ENCODE measurements at regions not wholly inside any gene's neighbourhood (a gene's known extent, or its start where the extent isn't known, plus 50 kb on each side); places are given as distances from the start of the nearest gene placed in this dataset.

- intact Hi-C loops (cut with micrococcal nuclease; ENCODE audit: unreplicated experiment) (no loop called here), in situ Hi-C loops (cut with HindIII; ENCODE audit: low pct_unique_long_range_greater_than_20kb, low sequenced_read_pairs) (no loop called here)
- ATAC-seq (no peak), DNase-seq (ENCODE audit: low read depth, low spot score) (no peak)
- CTCF ChIA-PET, result interaction anchor here (0.5 to 0.6 kb wide), 2 partner anchors 21 to 280 kb away, joined by 3 to 5 read pairs; no protein-coding TSS in a partner anchor
- Histone ChIP-seq H3K27me3 (ENCODE audit: control insufficient read depth, insufficient read depth, low read length) (no peaks in the 10 kb centered on the region), H3K9me3 (ENCODE audit: control insufficient read depth, insufficient read depth, low read depth, low read length) (no peaks in the 10 kb centered on the region), H3K27ac (ENCODE audit: low read length) (no peak overlapping the region), H3K4me1 (ENCODE audit: control insufficient read depth, insufficient read depth, low read length) (no peaks in the 10 kb centered on the region), H3K4me3 (ENCODE audit: low read depth in 2 of 2, low read length in 2 of 2) (no peak overlapping the region), H3K36me3 (ENCODE audit: control insufficient read depth, insufficient read depth, low read length) (no peaks in the 10 kb centered on the region)
- TF ChIP-seq CTCF (IDR thresholded peaks at IDR 0.05), result no peak
- TF ChIP-seq SIN3A (IDR thresholded peaks at IDR 0.05; ENCODE audit: borderline replicate concordance, insufficient read depth, low read depth, low read length), result no peak
- no peak for TF ChIP-seq REST (IDR thresholded peaks at IDR 0.05; ENCODE audit: insufficient read depth in 1 of 2, low read depth in 2 of 2, low read length in 1 of 2)
- no peak for TF ChIP-seq POLR2AphosphoS5 (IDR thresholded peaks at IDR 0.05; ENCODE audit: low read depth, low read length)
- no peak for TF ChIP-seq TCF7L2 (IDR thresholded peaks at IDR 0.05; ENCODE audit: low read depth, low read length)
- no TSS peak for BruUV-seq (replicated peaks)
- POLR2A ChIA-PET, result no interaction called here
Observed at GRCh38 chr16:73526011-73526804, 478.3 kb upstream of the ZFHX3 start.

GRCh38 chr16:73523209-73523608 lies 475.3 kb upstream of the ZFHX3 start:
- Histone ChIP-seq H3K36me3 (ENCODE audit: control insufficient read depth, insufficient read depth, low read length) (no peaks in the 10 kb centered on the region), H3K27me3 (ENCODE audit: control insufficient read depth, insufficient read depth, low read length) (no peaks in the 10 kb centered on the region), H3K4me3 (ENCODE audit: low read depth in 2 of 2, low read length in 2 of 2) (no peak overlapping the region), H3K4me1 (ENCODE audit: control insufficient read depth, insufficient read depth, low read length) (no peaks in the 10 kb centered on the region), H3K9me3 (ENCODE audit: control insufficient read depth, insufficient read depth, low read depth, low read length) (no peaks in the 10 kb centered on the region), H3K27ac (ENCODE audit: low read length) (no peak overlapping the region)
- ChIA-PET POLR2A (no interaction called here), CTCF (no interaction called here)
- DNase-seq (ENCODE audit: low read depth, low spot score), result no peak
- no TSS peak for BruUV-seq (replicated peaks)
- in situ Hi-C loops (cut with HindIII; ENCODE audit: low pct_unique_long_range_greater_than_20kb, low sequenced_read_pairs) (no loop called here), intact Hi-C loops (cut with micrococcal nuclease; ENCODE audit: unreplicated experiment) (no loop called here)
- TF ChIP-seq SIN3A (IDR thresholded peaks at IDR 0.05; ENCODE audit: borderline replicate concordance, insufficient read depth, low read depth, low read length) (no peak), POLR2AphosphoS5 (IDR thresholded peaks at IDR 0.05; ENCODE audit: low read depth, low read length) (no peak), REST (IDR thresholded peaks at IDR 0.05; ENCODE audit: insufficient read depth in 1 of 2, low read depth in 2 of 2, low read length in 1 of 2) (no peak), TCF7L2 (IDR thresholded peaks at IDR 0.05; ENCODE audit: low read depth, low read length) (no peak), CTCF (IDR thresholded peaks at IDR 0.05) (no peak)
- no peak for ATAC-seq

Data from Panc1 (cell line).